ENCODE measurements at regions not wholly inside any gene's neighbourhood (a gene's known extent, or its start where the extent isn't known, plus 50 kb on each side); places are given as distances from the start of the nearest gene placed in this dataset.
"Not testable (repeated sequence)": the region's sequence is repeated elsewhere in the genome, so short reads cannot be mapped to it uniquely, and the experiment has no call there.

GRCh38 chr5:124040799-124041198 is 528.8 kb downstream of the CSNK1G3 start:
- no peak for DNase-seq

GRCh38 chr5:124039410-124039809 is 527.4 kb downstream of the CSNK1G3 start:
- DNase-seq = no peak

DNA sequence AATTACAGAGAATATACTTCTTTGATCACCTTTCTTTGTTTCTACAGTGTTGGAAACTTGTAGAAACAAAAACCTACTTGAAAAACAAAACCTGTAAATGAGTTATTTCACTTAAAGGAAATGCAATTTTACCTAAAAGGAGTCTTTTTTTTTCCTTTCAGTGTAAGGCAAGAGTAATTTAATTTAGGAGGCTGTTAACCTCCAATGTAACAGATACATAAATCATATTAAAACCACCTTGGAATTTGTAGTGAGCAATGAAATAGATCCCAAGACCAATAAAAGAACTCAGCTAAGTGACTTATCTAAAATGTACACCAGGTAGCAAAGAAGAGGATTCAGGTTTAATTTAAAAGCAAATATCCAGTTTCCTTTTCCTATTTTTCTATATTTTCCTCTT is 524.8 kb downstream of the CSNK1G3 start:
- no peak for DNase-seq

DNA sequence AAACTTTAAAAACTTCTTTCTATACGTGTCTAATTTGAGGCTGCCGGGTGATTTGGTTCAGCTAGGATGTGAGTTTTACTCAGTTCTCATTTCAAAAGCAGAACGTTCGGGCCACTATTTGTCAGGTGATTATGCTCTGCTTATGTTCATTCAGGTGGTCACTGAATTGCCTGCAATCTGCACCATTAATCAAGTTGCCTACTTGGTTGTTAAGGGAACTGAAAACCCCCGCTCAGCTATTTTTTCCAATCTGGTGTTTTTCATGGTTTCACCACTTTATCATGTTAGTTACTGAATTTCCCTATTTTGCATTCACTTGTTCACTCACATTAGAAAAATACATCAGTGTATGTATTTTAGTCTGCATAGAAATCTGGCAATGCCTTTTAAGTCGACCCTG is 523.0 kb downstream of the CSNK1G3 start:
- DNase-seq = no peak

- no peak for DNase-seq
These were observed 522.2 kb downstream of the CSNK1G3 start for GRCh38 chr5:124034083-124034700.

DNA sequence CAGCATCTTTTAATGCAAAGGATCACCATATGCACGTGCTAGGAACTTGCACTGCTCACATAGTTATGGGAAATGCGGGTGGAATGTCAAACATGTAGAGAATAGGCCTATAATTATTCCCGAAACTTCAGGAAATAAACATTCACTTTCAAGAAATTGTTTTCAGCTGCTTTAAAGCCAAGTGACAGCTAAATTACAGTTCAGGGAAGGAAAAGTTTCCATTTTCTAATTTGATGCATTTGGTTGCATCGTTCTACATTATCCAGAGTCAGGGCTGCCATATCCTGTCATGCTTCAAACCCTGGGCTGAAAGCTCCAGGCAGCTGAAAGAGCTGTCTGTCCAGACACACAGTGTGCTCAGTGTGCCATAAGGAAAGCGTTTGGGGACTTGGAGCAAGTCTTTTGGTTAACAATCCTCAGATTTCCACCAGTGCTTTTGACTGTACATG is 518.1 kb downstream of the CSNK1G3 start:
- DNase-seq = no peak

DNA sequence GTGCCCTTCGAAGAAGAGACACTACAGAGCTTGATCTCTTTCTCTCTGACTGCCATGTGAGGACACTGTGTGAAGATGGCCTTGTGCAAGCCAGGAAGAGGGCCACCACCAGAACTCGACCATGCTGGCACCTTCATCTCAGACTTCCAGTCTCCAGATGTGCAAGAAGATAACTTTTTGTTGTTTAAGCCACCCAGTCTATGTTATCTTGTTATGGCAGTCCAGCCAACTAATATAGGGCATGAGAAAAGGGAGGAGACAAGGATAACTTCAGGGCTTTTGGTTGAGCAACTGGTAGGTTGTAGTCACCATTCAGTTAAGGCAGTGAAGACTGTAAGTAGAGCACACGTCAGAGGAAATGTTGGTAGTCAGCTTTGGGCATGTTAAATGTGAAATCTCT is 515.5 kb downstream of the CSNK1G3 start:
- DNase-seq = no peak

DNA sequence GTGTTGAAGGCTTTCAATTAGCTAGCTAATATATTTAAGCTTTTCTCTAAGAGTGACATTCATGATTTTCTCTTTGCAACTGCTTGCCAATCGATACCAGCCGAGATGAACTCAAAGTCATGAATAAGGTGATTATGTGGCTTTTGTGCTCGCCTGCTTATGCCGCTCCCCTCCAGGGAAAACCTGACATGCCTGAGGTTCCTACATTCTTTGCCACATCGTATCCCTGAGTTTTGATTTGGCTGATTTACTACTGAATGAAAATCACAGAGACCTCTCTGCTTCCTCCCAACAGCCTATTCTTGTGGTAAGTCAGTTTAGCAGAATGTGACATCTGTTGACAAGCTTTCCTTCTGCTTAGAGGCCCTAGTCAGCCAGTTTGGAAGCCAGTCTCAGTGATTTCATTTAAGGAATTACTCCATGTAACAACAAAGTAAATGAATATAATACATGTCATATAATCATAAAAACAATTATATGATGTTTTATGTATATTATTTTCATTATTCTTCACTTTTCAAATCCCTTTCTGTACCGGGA is 513.4 kb downstream of the CSNK1G3 start:
- DNase-seq = no peak

GRCh38 chr5:124022966-124023365 is 511.0 kb downstream of the CSNK1G3 start:
- no peak for DNase-seq

DNA sequence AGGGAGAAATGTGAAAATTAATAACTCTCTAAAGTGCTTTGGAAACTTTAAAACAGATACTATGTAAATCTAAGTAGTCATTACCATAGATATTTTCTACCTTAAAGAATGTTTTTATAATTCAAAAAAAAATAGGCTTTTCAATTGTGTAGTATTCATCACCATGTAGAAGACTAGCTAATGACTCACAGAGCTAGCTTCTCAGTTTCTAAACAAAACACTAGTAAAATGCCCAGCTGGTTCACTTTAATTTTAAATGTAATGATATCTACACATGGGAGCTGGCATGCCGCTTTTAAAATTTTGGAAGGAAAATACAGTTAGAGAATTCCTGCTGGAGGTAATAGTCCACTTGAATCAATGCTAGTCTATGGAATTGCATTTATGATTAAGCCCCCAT is 509.8 kb downstream of the CSNK1G3 start:
- DNase-seq = no peak

DNA sequence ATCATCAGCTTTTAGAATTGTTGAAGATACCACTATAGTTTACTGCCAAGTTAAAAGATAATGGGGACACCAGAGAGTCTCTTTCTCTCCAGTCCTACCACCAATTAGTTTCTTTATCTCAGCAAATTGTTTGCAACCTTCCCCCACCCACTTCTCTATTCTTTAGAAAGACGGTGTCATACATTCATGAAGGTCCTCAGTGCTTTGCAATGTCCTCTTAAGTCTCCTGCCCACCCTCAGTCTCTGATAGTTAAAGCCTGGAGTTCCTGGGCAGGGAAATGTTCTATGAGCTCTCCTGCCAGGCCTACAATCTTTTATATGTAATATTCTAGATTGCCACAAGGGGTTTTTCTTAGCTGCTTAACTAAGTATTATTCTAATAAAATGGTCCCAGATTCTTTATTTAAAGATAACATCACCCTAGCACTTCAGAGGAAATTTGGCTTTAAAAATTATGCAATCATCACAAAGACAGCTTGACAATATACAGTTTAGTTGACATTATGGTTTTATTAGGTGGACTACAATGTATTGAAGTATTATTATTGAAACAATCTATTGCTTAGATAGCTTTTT is 509.2 kb downstream of the CSNK1G3 start:
- DNase-seq = no peak

DNA sequence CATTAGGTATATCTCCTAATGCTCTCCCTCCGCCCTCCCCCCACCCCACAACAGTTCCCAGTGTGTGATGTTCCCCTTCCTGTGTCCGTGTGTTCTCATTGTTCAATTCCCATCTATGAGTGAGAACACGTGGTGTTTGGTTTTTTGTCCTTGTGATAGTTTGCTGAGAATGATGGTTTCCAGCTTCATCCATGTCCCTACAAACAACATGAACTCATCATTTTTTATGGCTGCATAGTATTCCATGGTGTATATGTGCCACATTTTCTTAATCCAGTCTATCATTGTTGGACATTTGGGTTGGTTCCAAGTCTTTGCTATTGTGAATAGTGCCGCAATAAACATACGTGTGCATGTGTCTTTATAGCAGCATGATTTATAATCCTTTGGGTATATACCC is 505.3 kb downstream of the CSNK1G3 start:
- DNase-seq = not testable (repeated sequence)

- no peak for DNase-seq
These were observed 495.9 kb downstream of the CSNK1G3 start for GRCh38 chr5:124007675-124008398.

GRCh38 chr5:124001036-124001615 is 489.1 kb downstream of the CSNK1G3 start:
- DNase-seq = no peak

GRCh38 chr5:124000538-124000937 is 488.6 kb downstream of the CSNK1G3 start:
- no peak for DNase-seq

GRCh38 chr5:123997462-123998215 is 485.7 kb downstream of the CSNK1G3 start:
- no peak for DNase-seq

- DNase-seq = no peak
These were observed 485.1 kb downstream of the CSNK1G3 start for GRCh38 chr5:123997064-123997461.

DNA sequence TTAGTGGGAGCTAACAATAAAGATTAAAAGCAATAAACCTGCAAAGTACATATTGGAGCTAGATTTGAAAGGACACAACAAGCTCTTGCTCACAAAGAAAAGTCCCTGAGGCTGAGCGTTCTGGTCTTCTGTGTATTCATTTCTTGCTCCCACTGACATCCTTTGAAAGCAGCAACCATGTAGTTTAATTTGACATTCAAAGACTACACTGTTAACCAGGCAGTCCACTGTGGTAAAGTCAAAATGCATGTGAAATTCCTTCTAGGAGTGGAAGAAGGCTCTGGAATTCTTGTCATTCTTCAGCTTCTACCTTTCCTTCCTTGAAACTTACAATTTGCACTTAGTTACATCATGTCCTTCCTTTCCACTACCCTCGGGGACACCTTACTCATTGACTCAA is 480.7 kb downstream of the CSNK1G3 start:
- DNase-seq = no peak

DNA sequence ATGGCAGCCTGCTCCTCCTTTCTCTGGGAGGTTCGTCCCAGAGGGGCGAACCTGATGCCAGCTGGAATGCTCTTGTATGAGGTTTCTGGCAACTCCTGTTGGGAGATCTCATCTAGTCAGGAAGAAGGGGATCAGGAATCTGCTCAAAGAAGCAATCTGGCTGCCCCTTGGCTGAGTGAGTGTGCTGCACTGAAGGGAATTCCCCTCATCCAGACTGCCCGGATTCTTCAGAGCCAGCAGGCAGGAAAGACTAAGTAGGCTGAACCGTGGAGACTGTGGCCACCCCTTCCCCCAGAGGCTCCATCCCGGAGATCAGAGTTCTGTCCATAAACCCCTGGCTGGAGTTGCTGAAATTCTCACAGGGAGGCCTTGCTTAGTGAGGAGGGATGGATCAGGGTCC is 476.0 kb downstream of the CSNK1G3 start:
- DNase-seq = no peak

DNA sequence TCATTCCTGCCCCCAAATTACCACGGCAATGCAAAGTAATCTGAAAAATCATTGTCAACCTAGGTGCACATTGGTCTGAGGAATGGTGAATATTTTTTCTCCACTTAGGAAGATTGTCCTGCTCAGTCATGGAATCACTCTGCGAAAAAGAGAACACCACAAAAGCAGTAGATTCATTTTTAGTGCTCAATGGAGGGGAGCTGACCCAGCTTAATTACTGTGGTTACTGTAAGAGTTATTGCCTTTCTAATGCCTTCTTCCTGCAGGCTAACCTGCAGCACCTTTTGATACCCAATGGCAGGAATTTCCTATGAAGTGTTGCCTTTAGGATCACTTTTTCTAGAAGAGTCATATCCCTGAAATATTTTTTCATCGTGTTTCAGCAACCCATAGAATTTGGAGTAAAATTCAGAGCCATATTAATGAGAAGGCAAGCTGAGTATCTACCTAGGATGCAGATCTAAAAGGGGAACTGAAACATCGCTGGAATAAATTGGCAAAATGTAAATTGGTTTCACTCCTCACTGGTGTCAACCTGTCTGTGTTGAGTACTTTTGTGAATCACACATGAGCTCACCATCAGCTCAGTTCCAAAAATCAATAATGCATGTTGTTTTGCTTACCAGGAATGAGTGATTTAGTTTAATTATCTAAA is 464.5 kb downstream of the CSNK1G3 start:
- DNase-seq = no peak

GRCh38 chr5:123975521-123975920 is 463.5 kb downstream of the CSNK1G3 start:
- not testable (repeated sequence) for DNase-seq

DNA sequence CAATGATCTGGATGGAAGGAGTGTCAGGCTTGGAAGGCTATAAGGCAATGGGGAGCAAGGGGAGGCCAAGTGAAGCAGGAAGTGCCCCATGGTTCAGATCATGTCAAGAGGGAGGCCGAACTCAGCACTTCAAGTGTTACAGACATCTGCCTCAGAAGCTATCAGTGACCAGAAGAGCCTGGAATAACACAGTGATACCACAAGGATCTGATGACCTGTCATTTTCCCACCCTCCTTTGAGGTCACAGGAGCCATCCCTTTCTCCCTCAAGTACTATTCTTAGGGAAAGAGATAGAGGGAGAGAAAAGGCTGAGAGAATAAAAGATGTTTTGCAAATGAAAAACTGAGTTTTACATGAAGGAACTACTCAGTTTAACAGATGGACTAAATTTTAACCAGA is 454.8 kb downstream of the CSNK1G3 start:
- no peak for DNase-seq

Data from CD4-positive, alpha-beta T cell treated with Interleukin-12 subunit alpha and Interleukin-12 subunit beta, for 1 hour (primary cell).